GM18909 (cell line): ENCODE measurements at regions not wholly inside any gene's neighbourhood (a gene's known extent, or its start where the extent isn't known, plus 50 kb on each side); places are given as distances from the start of the nearest gene placed in this dataset.

Source experiments
- ATAC-seq: cut with Tn5 transposase; IDR thresholded peaks from one replicate; pipeline ENCODE4 v1.9.1; 2021; ENCODE audit warnings: mild to moderate bottlenecking; ENCODE audit not compliant: unreplicated experiment, poor library complexity

DNA sequence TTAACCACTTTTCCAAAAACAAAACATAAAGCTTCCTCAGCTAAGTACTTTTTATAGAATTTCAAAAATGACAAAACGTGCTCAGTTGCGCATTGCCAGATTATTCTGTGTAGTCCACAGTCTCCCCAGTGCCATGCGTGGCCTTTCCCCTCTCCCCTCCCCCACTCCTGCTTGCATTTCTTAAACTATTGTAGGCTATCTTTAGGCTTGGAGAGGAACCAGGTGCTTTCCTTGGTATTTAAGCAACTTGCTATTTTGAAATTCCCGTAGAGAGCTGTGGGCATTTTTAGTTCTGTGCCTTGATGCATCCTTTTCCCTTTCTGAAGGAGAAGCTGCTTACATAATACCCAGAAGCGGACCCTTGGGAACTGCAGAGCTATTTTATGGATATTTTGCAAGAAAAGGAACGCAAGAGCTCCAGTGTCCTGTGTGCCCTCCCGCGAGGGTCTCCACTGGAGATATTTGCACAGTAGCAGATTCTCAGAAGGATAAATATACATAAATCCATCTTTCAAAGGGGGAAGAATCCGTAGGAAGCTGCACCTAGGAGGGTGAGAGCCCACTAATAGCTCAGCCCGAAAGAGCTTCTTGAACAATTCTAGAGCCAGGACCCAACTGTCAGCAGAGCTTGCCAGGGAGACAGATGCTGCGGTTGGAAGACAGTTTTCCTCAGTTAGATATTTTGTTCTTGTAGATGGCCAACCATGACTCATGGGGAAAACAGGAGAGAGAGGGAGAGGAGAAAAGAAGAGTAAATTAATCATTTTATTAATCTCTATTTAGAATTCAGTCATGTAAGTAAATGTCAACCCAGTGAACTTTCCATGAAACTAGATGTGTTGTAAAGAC lies 1298.3 kb upstream of the WWC1 start:
- ATAC-seq = no peak

DNA sequence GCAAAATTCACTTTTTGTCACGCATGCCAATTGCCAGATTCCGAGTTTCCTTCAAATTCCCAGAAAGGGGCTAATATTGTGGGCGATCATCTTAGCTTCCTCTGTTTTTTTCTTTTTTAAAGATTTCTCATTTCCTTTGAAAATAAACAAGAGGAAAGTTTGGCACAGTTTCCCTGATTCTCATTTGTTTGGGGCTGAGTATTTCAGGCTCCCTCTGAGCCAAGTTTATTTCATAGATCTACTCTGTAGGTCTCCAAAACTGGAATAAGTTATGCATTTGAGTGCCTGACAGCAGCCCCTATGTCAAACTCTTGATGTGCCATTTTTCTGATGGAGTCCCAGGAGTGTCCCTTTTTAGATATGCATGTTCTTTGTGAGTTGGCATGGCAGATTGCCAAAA lies 1297.2 kb upstream of the WWC1 start:
- ATAC-seq = no peak

DNA sequence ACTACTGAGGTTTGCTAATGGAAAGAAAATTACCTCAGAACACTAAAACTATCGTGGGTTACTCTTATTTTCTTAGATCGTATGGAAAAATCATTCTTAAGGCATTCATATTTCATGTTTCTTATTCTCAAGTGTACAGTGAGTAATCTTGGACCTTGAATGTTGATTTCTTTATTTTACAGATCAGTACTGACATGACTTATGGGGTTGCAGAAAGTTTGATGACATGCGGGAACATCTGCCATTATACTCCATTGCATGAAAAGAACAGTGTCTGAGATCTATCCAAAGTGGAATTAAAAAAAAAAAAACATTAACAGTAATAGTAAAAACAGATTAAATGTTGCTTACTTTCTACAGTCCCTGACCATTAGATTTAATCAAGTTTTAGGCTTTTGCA lies 1290.2 kb upstream of the WWC1 start:
- no peak for ATAC-seq

DNA sequence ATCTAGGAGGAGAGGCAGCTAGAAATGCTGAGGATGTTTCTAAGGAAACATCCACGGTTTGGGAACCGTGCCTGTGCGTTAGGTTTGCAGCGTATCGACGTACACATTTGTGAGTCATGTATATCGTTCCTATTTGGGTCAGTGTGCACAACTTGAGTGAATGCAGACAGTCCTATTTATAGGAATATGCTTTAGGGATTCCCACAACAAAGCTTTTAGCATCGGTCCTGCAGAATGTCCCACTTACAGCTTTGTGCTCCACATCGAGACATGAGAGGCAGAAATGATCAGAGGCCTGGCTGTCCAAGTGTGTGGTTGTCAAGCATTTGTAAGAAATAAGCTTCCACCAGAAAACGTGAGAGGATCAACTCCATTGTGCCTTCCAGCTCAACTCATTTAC lies 1282.7 kb upstream of the WWC1 start:
- no peak for ATAC-seq

DNA sequence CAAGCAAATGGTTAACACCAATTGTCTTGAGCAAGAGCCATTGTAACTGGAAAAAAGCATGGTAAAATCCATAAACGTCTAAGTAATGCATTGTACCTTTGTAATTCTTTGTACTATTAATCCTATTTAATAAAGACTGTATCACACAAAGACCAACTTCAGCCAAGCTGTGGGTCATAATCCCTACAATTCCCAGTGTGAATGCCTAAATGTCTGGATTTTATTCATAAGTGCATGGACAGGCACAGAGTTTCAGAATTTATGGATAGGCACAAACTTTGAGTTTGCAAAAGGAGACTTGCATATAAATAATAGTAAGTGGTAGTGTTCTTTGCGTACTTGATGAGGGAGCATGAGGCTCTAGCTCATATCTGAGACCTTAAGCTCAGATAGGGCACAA lies 1280.2 kb upstream of the WWC1 start:
- no peak for ATAC-seq

DNA sequence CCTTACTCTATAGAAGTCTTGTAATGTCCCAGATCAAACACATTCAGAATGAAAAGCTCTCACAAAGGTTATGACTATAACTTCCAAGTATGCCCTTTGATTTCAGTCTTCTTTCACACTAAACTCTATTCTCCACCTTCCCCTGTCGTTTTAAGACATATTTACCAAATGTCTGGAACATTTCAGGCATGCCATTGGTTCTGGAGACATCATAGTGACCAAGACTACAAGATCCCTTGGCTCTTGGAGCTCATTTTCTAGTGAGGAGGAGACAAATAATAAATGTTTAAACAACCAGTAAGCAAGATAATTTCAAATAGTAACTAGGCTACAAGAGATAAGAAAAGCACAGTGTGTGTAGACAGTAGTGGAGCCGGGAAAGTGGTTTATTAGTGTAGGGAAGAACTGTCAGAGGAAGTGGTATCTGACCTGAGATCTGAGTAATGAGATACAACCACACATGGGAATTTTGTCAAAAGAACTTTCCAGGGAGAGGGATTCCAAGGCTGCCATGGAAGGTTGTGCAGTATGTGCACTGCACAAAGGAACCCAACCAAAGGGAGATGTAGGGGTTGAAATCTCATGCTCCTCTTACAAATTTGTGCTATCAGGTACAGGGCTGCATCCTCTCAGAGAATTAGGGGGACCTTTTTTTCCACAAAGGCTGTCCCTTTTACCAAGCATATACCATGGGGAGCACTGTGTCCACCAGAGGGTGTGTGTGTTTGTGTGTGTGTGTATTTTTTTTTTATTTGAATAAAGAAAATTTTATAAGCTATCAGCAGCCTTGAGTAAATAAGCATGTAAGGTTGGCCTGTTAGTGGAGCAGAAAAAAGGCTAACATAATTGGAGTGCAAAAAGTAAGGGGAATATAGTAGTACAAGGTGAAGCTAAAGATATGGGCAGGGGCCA lies 1279.1 kb upstream of the WWC1 start:
- ATAC-seq = no peak

DNA sequence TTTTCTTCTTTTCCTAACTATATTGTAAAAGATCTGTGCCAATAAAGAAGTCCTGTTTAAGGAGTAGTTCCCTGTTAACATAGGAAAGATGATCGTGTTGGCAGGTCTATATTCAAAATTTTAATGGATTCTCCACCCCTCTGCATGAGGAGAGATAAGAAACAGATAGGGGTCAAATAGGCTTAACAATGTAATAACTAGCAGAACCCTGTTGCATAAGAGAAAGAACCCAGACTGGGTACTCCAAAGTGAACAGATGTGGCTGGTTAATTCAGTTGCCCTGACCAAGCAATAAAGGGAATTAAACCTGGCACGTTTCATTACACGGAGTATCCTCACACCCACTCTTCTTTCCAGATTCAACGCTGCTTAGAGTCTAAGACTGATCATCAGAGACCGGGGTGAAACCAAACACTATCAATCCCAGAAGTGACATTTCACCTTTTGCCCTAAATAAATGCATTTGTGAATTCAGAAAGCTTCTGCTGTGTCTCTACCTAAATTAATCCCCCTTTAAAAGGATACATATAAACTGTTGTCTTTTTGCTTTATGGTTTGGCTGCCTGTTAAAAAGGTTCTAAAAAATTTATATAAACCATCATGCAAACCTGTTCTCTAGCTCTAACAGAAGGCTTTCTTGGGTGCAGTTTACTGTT lies 1276.9 kb upstream of the WWC1 start:
- ATAC-seq = no peak

DNA sequence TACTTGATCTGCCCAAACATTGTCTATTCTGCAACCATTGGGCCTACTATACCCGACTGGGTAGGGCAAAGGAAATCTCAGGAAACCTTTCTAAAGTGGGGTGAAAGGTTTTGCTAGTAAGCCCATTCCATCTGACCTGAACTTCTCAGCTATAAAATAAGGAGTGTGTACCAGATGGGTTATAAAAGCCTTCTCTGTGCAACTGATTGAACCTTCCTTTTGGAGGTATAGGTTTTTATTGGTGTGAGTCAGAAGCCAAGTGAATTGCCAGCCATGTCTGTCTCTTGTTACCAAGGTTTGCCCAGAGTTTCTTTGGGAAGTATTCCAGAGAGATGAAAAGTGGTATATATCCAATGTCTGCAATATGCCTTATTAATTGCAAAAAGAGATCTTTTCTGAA lies 1271.0 kb upstream of the WWC1 start:
- ATAC-seq = no peak

DNA sequence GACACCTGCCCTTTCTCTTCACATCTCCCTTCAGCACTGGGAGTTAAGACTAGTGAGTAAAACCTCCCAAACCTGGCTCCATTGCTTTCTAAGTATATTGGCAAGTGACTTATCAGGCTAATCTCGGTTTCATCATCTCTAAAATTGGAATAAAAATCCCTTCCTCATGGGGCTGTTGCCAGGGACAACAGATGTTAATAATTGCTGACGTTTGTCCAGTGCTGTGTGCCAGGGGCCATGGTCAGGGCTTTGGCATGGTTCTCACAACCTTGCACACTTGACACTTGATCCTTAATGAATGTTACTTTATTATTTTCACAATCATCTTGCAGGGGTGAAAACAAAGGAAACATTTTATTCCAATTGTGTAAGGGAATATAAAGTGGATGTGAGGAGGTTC lies 1262.0 kb upstream of the WWC1 start:
- no peak for ATAC-seq

DNA sequence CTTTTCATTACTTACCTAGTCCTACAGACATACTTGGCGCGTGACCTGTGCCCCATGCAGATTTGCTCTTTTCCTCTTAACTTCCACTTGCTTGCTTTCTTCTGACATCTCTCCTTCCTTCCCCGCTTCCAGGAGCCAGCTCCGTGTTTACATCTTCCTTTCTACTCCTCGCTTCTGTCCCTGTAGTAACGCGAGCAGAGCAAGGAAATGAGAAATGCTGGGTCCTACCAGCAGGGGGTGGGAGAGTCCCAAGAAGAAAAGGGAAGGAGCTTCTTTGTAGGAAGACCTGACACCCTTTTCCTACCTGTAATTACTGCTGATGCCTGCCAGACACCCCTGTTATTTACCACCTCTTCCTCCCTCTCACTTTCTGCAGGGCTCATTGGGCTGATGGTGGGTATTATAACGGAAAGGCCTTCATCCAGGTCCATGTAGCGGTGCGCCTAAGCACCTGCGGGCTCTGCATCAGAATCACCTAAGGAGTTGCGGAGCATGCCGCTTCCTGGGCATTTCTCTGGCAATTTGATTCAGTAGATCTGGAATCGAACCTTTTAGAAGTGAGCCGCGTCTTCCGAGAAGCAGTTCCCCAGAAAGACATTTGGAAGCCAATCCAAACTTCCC lies 1260.8 kb upstream of the WWC1 start:
- ATAC-seq = no peak

DNA sequence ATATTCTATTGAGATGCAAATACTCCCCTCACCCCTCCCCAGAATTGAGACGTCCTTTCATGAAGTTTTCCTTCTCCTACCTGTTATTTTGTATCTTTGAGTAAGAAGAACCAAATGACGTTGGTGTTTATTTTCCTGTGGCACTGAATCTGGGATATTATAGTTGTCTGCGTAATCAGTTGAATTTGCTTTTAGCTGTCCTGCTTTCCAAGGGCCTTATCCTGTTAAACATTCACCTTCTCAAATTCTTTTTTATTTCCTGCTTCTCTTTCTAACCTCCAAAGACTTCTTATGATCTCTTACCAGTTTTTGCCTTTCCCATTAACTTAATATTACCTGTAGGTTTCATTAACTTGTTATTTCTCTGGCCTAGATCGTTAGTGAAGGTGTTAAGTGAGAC lies 1254.9 kb upstream of the WWC1 start:
- no peak for ATAC-seq

DNA sequence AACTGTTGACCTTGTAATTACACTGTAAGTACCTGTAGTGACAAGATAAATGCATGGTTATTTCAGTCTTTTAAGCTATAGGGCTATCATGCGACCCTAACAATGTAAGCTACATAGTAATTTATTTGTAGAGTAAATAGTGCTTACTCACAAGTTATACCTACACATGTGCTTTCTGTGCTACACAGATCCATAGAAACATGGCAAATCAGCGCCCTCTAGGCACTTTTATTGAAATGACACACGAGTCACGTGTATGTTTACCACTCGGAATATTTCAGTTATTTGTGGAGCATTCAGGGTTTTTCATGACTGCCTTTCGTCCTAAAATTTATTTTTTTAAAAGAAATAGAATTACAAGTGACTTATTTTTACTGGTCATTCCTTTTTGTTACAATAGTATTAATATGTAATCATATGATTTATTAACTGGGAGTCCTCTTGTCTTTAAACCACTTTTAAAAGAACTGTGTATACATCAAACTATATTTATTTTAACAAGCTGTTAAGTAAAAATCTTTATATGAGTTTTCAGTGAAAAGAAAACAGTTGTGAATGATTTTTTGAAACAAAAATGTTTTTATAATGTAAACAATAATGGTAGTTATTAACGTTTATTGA lies 1242.3 kb upstream of the WWC1 start:
- ATAC-seq = peak; percentile 73

DNA sequence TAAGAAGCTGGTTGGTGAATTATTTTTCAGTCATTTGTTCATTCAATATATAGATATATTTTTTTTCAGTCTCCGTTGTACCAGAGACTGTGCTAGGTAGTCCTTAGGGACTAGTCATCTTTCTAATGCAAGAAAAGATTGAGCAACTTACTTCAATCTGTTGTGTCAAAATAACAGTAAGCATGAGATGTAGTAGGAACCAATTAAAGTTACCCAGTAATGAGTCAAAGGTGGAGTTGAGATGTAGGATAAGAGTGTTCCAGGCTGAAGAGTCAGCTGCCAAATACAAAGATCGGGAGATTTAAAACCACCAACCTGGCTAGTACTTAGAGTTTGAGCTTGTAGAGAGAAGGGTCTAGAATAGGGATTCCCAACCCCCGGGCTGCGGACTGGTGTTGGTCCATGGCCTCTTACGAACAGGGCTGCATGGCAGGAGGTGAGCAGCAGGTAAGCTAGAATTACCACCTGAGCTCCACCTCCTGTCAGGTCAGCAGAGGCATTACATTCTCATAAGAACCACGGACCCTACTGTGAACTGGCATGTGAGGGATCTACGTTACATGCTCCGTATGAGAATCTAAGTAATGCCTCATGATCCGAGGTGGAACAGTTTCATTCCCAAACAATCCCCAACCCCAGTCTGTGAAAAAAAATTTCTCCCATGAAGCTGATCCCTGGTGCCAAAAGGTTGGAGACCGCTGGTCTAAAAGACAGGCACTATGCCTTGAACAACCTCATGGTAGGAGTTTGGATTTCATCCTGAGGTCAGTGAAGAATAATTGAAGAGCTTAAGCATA lies 1241.5 kb upstream of the WWC1 start:
- ATAC-seq = no peak

DNA sequence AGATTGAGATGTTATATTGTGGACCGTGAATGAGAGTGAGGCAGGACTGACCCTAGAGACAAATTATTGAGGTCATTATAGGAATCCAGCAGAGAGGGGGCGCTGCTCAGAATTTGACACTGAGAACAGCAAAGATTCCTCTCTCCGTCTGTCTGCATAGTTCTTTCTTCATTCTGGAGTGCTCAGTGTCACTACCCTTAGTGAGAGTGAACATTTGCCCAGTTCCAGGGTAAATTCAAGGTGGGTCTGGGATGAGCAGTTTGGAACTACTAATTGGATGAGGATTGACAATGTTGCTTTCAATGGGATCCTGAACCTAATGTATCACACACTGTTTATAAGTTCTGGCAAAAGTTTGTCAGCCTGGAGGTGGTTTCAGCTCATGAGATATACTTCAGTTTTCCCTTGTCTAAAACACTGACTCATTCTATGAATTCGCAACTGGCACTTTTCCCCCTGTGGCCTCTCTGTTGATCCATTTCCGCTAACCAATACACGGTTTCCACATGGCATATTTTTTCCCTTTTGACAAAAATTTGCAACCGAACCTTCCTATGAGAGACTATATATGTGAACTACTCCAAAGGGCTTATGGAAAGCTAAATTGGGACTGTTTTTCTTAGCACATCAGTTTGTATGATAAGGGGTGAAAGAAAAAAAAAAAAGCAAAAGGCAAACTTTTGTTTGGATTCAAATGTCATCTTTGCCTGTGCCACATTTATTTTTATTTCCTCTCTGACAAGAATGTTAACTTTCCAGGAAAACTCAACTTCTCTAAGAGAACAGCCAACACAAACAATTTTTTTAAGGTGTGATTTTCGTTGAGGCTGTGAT lies 1240.7 kb upstream of the WWC1 start:
- ATAC-seq = no peak

DNA sequence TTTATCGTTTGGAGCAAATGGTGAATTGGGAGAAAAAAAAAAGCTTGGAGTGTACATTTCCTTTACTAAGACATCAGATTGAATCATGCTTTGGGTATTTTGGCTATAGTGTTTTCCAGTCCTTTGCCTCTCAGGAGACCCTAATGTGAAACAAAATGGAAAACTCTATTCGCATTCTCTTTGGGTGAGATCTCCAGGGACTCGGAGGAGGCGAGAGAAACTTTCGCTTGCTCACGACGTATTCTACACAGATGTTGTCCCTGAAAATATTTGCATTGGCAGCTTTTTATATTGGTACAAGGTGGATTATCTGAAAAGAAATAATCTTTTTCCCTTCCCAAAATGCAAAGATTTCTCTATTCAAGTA lies 1240.1 kb upstream of the WWC1 start:
- no peak for ATAC-seq

DNA sequence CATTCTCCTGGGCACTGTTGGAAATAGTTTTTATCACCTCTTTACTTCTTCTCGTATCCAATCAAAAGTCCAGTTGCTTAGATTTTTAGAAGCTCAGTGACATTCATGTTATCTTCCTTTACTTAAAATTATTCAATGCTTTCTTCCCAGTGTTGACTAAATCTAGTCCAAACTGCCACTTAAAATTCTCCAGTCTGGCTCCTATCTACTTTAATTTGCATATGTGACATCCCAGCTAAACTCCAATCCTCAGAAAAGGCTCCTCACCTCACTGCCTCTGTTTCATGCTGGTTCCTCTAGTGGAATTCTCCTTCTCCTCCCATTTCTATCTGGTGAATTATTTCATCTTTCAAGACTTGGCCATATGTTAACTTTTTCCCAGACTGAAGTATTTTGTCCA lies 1238.7 kb upstream of the WWC1 start:
- ATAC-seq = no peak

DNA sequence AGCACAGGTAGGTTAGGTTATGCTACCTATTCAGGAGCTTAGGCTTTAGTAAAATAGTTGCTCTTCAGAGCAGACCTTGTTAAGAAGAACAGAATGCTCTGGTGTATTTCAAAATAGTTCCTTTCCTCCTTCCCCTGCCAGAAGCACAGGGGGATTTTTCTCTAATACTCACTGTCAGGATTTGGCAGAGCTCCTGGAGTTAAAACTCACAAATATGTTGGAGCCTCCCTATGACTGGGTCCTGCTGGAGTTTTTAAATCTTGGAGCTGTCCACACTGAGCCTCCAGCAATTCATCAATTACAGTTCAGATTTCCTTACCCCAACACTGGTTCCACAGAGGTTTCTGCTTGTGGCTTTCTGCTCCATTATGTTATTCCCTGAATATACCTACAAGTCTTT lies 1233.8 kb upstream of the WWC1 start:
- ATAC-seq = no peak

DNA sequence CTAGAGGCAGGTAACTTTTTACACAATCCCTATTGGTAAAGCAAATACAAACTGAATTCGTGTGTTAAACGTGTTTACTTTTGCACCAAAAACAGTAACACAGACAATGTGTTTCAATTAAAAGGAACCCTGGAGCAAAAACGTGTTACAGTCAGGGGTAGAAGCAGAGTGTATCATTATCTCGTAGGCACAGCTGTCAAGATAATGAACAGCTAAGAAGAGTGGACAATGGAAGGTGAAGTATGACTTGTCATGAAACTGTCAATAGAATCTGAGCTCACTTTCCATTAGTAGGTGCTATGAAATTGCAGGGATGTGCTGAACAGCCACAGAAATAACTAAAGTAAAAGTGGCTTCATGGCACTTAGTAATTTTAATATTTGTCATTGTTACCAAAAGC lies 1229.8 kb upstream of the WWC1 start:
- ATAC-seq = no peak

DNA sequence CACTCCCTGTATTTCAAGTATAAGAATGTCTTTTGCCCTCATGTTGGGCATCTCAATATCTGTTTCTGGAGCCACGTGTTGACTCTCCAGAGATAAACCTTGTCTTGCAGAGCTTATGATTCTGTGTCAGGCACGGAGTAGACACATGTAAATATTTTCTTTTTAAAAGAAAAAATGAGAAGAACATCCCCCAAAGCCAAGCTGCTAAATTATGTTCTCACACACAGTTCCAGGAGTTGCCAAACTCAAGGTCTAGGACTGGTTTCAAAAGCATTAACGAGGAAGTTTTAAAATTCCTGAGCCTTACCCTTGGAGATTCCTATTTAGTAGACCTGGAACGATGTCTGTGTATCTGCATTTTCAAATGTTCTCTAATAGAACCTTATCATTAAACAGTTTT lies 1228.3 kb upstream of the WWC1 start:
- ATAC-seq = no peak
